SH-SY5Y (cell line): ENCODE measurements at regions not wholly inside any gene's neighbourhood (a gene's known extent, or its start where the extent isn't known, plus 50 kb on each side); places are given as distances from the start of the nearest gene placed in this dataset.

Experiments
- GATA2 ChIP-seq: IDR thresholded peaks from 2 replicates; pipeline ENCODE4 v1.6.1; 2011; ENCODE audit warnings: mild to moderate bottlenecking, low read depth, low read length
- GATA3 ChIP-seq: IDR thresholded peaks from 2 replicates; pipeline ENCODE4 v1.6.1; 2011; ENCODE audit warnings: low read depth, mild to moderate bottlenecking, low read length, moderate library complexity

GRCh38 chr9:96136992-96137670, 164.8 kb downstream of the HSD17B3 start:
- TF ChIP-seq GATA2 (no peak), GATA3 (no peak)
